DMS 273 treated with DMSO at 0.1 percent for 48 hours (cell line): ENCODE measurements at regions not wholly inside any gene's neighbourhood (a gene's known extent, or its start where the extent isn't known, plus 50 kb on each side); places are given as distances from the start of the nearest gene placed in this dataset.
A peak's percentile ranks its signal among the peaks of the same experiment; 100 is the strongest.

Experiments
- DNase-seq: peaks from one replicate; lab custom pipeline; 2025; lab: John Stamatoyannopoulos, UW

DNA sequence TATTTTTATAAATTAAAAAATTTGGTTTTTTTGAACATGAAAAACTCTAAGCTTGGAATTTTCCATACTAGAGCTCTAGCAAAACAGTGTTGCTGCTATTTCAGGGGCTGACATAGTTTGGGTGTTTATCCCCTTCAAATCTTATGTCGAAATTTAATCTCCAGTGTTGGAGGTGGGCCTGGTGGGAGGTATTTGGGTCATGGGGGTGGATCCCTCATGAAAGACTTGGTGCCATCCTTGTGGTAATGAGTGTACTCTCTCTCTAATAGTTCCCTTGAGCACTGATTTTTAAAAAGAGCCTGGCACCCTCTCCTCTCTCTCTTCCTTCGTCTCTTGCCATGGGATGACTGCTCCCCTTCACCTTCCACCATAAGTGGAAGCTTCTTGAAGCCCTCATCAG lies 244.6 kb upstream of the UBE2E3 start:
- DNase-seq, result no peak

DNA sequence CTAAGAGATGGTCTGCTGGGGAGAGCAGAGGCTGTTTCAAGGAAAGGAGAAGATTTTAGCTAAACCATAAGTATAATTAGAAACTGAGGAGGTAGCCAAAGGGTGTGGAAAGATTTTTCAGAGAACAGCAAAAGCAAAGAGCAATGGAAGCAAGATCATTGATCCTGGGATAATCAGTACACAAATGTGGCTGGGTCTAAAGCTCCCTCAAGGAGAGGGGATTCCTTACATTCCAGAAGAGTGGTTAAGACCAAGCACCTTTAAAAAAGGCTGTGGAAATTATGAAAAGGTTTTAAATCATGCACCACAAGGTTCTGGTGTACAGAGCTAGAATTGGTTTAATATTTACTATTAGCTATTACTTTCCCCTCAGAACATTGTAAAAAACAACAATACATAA lies 246.0 kb upstream of the UBE2E3 start:
- DNase-seq, result no peak

DNA sequence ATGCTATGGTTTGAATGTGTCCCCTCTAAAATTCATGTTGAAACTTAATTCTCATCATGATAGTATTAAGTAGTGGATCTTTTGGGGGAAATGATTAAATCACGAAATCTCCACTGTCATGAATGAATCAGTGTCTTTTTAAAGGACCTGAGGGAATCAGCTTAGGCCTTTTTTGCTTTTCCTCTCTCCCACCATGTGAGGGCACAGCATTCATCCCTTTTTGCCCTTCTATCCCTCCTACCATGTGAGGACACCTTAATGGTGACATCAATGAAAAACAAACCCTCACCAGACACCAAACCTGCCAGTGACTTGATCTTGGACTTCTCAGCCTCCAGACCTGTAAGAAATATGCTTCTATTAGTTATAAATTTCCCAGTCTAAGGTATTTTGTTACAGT lies 247.1 kb upstream of the UBE2E3 start:
- DNase-seq, result no peak

DNA sequence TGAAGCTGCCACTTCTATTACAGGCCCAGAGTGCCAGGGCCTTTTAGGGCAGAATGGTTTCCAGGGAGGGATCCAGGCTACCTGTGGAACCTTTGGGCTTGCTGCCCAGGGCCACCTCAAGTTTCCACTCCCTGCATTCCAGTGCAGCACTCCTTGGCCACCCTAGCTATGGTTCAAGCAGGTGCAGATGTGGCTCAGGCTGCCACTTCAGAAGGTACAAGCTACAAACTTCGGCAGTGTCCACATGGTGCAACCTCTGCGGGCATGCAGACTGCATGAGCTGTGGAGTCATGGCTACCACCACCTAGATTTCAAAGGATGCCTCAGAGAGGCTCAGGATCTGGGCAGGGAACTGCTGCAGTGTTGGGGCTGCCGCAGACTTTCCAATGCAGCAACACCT lies 248.1 kb upstream of the UBE2E3 start:
- no peak for DNase-seq

DNA sequence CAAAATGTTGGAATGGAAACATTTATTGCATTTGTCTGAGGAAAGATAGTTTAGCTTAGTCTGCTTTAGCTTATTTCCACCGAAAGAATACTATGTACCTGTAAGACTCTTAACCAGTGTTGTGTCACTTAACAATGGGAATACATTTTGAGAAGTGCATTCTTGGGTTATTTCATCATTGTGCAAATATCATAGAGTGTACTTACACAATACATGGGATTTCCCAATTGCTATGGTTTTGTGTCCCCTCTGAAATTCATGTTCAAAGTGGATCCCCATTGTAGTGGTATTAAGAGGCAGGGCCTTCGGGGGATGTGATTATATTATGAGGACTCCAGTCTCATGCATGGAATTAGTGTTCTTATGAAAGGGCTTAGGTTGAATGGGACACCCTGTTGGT lies 249.4 kb upstream of the UBE2E3 start:
- DNase-seq, result no peak

DNA sequence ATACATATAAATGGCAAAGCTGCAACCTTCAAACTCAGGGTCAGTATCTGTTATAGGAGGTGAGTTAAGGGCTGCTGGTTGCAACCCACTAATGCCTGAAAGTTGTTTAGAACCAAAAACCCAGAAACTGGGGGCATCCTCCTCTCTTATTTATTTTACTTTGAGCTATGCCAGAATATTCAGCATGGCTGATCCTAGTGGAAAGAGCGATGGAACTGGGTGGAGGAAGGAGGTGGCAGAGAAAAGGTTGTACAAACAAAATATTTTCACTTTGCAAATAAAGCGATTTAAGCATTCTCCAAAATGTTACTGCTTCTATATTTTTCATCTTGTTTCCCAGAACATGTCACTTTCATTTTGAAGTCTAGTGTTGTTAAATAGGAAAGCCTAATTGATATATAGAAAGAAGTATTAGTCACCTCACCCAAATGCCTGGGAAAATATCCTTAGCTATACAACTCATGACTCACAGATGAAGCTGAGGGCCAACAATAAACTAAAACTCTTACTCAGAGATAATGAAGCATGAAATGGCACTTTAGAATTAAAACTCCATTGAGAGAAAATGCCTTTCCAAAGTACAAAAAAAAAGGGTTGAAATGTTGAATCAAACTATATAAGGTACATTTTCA lies 251.4 kb upstream of the UBE2E3 start:
- no peak for DNase-seq

DNA sequence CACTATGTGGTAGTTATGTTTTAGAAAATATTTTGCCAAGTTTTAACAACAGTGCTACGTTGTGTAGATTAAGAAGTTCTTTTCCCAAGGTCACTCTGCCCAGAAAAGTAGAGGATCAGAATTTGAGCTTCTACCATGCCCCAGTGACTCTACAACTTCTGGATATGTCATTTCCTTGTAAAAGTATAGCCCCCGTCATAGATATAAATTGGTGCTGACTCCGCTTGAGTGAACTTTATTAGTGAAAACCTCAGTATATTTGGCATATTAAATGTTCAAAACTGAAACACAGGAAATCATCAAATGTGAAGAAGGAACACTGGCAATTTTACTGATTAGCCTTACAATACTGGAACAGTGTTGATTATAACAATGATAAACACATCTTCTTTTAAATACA lies 256.7 kb upstream of the UBE2E3 start:
- DNase-seq, result no peak

DNA sequence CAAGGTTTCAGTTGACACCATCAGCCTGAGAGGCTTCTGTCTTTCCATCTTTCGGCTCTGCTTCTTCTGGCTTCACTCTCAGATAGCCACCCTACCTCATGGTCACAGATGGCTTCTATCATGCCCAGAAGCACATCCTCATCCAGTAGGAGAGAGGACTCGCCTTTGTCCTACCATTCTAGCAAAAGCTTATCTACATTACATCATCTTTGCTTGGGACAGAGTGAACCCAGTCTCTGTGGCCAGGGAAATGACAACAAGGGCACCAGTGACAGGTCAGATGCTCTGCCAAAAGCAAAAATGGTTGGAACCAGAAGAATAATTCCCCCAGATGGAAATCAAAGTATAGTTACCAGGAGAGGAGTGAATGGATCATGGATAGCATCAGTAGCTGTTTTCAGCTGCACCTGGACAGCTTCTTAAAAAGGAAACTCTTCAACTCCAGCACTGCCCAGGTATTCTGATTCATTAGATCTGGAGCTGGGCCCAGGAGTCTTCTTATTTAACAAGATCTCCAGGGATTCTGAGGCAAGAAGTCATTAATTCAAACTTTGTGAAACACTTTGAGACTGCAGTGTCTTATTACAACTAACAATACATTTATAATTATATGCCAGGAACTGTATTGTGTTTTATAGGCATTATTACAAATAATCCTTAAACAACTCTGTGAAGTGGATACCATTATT lies 257.7 kb upstream of the UBE2E3 start:
- DNase-seq, result peak; percentile 43

DNA sequence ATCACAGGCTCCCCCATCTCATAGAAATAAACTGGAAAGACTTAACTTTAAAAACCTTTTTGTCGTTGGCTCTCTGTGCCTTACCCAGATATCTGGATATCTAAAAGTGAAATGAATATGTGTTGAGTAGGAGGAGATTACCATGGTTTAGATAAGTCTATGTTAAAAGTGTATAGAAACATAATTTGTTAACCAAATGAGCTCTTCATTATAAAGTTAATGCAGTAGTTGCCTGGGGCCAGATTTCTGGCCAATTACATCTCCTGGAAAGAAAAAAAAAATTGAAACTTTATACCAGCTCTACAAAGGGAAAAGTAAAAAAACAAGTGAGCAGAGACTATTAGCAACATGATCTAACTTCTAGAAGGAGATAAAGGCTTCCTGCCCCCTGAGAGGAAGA lies 259.6 kb upstream of the UBE2E3 start:
- DNase-seq, result no peak

DNA sequence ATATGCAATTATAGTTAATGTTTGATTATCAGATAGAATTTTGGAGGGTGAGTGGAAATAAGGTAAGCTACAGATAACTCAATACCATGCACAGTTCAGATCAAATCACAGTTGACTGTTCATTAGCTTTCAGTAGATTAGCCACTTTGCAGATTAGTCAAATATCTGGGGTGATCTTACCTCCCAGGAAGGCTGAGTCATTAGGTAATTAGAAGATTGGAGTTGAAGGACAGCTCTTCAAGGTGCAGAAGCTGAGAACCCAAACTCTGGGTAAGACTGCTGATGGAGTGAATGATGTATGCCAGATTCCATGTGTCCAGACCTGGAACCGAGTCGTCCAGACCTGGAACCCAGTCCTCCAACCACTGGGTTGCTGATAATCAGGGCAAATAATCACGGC lies 262.8 kb upstream of the UBE2E3 start:
- DNase-seq, result no peak

DNA sequence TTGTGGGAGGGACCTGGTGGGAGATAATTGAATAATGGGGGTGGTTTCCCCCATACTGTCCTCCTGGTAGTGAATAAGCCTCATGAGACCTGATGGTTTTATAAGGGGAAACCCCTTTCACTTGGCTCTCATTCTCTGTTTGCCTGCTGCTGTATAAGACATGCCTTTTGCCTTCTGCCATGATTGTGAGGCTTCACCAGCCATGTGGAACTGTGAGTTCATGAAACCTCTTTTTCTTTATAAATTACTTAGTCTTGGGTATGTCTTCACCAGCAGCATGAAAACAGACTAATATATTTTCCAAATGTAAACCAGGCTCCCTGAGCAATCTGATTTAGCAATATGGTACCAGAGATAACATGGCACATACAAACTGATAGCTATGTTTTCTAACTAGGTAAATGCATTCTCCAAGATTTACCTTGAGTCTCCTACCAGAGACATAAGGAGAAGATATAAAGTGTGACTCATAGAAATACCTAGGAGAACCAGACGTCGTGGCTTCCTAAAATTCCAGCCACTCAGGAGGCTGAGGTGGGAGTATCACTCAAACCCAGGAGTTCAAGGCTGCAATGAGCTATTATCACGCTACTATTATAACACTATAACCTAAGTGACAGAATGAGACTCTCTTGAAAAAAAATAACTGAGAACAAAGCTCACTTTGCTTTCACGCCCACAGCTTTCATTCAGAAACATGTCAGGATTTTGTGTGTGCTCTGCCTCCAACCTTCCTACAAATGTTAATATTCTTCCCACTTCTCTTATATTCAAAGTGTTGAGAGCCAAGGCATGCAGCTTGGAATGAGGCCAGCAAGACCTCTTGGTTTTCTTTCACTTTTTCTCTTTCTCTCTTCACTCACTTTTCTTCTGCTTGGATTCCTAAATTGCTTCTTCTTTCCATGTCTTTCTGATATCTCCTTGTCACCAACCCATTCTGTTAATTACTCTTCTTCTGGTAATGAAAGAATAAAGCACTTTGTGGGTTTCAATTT lies 263.9 kb upstream of the UBE2E3 start:
- DNase-seq, result no peak

DNA sequence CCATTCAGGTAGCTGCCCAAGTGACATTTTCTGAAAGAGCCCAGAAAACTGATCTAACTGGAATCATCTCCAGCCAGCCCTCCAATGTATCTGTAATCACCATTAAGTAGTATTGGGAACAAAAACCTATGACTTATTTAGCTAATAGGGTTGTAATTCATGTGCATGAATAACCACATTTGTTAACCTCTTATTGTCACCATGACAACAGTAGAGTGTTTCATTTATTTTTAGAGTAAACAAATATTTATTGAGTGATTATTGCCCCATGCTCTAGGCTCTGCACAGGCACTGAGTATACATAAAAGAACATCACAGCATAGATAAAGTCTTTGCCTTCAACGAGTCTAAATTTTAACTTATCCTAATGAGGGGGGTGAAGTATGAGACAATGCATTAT lies 265.4 kb upstream of the UBE2E3 start:
- no peak for DNase-seq

DNA sequence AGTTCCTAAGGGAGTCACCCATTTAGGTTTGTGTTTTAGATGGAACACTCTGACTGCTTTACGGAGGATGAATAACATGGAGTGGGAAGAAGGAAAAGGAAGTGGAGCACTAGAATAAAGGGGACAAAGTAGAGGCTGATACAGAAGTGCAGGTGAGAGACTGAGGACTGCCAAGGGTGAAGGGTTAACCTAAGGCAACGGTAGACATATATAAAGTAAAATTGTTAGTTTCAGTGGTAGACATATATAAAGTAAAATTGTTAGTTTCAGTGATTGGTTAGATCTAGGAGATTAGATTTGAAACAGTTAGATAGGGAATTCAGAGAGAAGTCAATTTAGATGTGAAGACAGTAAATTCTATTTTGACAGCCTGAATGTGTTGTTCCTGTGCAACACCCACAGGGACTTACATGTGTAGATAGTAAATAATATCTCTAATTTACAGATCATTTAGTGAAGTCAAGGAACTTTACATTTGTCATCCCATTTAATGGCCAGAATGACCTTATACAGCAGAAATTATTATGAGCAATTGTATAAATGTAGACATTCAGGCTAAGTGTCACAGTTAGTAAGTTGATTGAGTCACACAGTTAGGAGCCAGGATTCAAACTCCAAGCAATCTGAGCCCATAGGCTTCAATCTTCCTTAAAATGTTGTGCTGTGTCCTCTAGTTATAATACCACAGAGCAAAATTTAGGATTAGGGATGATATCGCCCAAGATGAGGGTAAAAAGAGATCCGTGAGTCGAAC lies 270.8 kb upstream of the UBE2E3 start:
- no peak for DNase-seq

DNA sequence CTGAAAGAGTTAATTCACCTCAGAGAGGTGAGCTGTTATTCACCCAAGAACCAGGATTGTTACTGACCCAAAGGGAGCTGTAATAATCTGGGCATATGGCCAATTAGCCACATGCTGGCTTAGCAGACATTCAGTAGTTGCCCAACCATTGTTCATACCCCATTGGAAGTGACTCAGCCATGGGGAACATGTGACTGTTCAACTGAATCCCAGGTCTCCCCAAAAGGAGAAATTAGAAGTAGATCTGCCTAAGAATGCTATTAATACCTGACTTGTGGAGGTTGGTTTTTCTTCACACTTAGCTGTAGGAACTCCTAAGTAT lies 272.6 kb upstream of the UBE2E3 start:
- DNase-seq, result peak; percentile 61

DNA sequence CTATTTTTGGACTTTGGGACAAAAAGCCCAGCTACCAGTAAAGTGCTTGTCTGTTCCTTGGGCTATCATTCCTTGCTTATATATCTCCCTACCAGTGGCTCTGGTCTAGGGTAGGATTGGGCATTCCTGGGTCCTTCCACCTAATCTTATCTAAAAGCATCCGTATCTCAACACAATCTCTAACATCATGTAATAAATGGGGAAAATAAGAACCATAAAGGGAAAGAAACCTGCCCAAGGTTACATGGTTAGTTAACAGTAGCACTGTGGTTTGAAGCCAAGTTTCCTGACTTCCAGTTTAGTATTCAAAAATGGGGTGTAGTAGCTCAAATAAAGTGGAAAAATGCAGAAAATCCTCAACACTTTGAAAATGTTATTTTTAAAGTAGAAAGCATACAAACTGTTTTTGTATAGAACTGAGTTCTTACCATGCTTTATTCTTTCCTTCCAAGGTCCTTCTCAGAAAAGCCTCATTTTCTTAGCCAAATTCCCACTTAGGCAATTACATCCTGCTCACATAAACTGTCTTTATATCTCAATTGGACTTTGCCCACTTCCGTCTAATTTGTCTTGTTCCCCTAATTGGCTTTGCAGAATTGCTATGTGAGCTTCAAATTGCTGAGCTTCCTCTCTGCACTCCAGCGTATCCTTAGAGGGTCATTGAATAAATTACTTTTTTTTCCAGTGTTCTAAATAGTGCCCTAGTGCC lies 273.1 kb upstream of the UBE2E3 start:
- no peak for DNase-seq

DNA sequence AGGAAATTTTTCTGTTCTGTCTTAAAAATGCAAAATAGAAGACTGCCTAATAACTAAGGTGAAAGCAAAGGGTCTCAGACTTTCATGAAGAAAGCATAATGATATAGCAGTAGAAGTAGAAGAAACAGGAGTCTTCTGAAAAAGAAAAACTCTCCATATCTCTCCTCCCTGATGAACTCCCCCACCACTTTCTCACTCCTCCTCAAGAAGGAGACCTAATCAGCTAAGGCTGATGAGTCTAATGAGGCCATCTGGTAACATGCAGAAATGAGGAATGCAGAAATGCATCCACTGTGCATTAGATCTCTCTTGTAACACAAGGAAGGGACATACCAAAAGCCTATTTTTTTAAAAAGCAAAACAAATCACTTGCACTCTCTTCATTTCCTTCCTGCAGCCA lies 273.7 kb upstream of the UBE2E3 start:
- no peak for DNase-seq

DNA sequence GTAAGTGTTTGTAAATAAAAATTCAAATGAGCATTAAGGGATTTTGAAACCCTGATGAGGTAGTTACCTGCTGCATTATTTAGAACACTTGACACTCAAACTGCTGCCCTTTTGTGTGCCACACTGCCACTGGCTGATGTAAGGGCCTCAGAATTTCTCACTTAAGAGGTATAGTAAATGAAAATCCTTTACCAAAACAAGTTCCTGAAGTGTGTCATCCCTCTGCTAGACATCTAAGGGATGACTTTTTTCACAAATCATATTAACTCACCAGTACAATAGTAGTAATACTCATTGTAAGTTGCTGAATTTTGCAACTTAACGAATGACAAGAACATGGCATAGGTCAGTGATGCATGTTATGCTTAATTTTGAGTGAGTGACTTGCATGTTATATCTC lies 274.9 kb upstream of the UBE2E3 start:
- DNase-seq, result no peak

DNA sequence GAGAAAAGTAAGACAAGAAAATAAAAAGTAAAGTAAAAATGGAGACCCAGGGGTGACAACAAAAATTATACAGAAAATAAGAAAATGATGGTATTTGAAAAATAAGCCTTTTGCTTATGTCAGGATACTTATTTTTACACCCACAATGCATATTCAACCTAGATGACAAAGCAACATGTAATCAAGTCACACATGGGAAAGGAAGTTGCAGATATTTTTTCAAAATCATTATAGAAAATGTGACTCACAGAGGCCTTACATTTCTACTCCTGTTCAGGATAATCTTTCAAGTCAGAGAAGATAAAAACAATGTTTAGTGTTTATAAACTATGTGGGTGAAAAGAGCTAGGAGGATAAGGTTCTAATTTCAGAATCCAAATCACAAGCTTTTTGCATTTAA lies 275.3 kb upstream of the UBE2E3 start:
- DNase-seq, result no peak

DNA sequence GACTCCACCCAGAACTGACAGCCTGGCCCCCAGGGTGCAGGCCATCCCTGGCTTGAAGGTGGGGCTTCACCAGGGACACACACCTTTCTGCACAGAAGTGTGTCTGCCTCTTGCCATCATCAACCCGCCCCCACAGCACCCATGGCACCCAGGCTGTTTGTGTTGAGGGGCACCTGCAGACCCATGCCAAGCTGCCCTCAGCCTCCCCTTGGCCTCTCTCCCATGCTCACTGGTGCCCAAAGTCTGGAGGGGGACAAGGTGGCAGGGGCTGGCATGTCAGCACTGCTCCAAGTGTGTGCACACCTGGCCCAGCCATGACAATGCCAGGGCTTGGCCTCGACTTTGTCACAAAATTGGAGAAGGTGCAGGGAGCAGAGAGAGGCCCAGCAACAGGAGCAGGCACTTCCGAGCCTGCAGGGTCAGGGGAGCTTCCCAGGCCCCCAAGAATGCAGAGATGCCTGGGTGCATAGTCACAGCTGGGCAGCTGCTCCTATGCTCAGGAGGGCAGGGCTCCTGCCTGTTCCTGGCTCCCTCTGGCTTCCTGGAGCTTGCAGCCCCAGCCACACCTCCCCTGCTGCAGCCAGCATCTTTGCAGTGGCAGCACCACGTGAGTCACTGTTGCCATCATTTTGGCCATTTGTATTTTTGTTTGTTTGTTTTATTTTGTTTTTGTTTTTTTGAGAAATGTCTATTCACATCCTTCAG lies 280.6 kb upstream of the UBE2E3 start:
- no peak for DNase-seq

DNA sequence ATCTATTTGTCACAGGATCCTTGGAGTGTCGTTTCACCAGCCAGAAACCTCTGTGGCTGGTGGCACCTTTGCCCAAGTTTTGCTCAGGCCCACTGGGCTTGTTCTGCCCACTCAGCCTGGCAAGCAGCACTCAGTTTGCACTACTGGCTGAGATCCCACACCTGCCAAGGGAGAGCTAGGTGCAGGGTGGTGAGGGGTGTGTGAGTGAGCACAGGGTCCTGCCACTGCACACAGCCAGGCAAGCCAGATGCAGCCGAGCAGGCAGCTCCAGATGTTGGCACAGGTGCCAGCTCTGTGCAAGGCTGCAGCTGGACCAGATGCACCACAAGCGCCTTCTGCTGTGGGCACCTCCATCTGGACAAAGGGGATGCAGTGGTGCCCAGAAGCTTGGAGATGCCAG lies 281.7 kb upstream of the UBE2E3 start:
- no peak for DNase-seq
